Neural cell (in vitro differentiated cells): ENCODE measurements at regions not wholly inside any gene's neighbourhood (a gene's known extent, or its start where the extent isn't known, plus 50 kb on each side); places are given as distances from the start of the nearest gene placed in this dataset.
"Not testable (repeated sequence)": the region's sequence is repeated elsewhere in the genome, so short reads cannot be mapped to it uniquely, and the experiment has no call there.

Source experiments
- EP300 ChIP-seq: fragments of 450-650 bp; conservative IDR thresholded peaks from 2 replicates; pipeline ENCODE4 v1.6.1; 2014; ENCODE audit warnings: antibody characterized with exemption, mild to moderate bottlenecking, moderate library complexity; ENCODE audit not compliant: poor library complexity, severe bottlenecking
- EZH2 ChIP-seq: fragments of 200-600, 300-800 bp; shearing (Covaris generic), sonication (generic); IDR thresholded peaks from 2 replicates; pipeline ENCODE4 v1.6.1; 2014; ENCODE audit warnings: antibody characterized with exemption, low read length, borderline replicate concordance, mild to moderate bottlenecking; ENCODE audit not compliant: insufficient read depth, poor library complexity, severe bottlenecking
- MXI1 ChIP-seq: fragments of 450-650 bp; conservative IDR thresholded peaks from 2 replicates; pipeline ENCODE4 v1.6.1; 2014; ENCODE audit warnings: antibody characterized with exemption, mild to moderate bottlenecking; ENCODE audit not compliant: poor library complexity, severe bottlenecking
- POLR2AphosphoS5 ChIP-seq: IDR thresholded peaks from 2 replicates; pipeline ENCODE4 v1.6.1; 2012
- RAD21 ChIP-seq: fragments of 450-650 bp; conservative IDR thresholded peaks from 2 replicates; pipeline ENCODE4 v1.6.1; 2014; ENCODE audit warnings: antibody characterized with exemption, mild to moderate bottlenecking, moderate library complexity
- SMC3 ChIP-seq: fragments of 450-650 bp; conservative IDR thresholded peaks from 2 replicates; pipeline ENCODE4 v1.6.1; 2014; ENCODE audit warnings: antibody characterized with exemption, mild to moderate bottlenecking, moderate library complexity; ENCODE audit not compliant: poor library complexity
- TAF1 ChIP-seq: IDR thresholded peaks from 2 replicates; pipeline ENCODE4 v1.6.1; 2012; ENCODE audit warnings: low read depth
- TF ChIP-seq, protein P1 (sequence below): fragments of 450-650 bp; IDR thresholded peaks from 2 replicates; pipeline ENCODE4 v1.5.1; 2014; ENCODE audit warnings: antibody characterized with exemption, mild to moderate bottlenecking, moderate library complexity; ENCODE audit not compliant: poor library complexity, severe bottlenecking
- TF ChIP-seq, protein P2 (sequence below): IDR thresholded peaks from 2 replicates; pipeline ENCODE4 v1.6.1; 2012; ENCODE audit warnings: borderline replicate concordance

DNA sequence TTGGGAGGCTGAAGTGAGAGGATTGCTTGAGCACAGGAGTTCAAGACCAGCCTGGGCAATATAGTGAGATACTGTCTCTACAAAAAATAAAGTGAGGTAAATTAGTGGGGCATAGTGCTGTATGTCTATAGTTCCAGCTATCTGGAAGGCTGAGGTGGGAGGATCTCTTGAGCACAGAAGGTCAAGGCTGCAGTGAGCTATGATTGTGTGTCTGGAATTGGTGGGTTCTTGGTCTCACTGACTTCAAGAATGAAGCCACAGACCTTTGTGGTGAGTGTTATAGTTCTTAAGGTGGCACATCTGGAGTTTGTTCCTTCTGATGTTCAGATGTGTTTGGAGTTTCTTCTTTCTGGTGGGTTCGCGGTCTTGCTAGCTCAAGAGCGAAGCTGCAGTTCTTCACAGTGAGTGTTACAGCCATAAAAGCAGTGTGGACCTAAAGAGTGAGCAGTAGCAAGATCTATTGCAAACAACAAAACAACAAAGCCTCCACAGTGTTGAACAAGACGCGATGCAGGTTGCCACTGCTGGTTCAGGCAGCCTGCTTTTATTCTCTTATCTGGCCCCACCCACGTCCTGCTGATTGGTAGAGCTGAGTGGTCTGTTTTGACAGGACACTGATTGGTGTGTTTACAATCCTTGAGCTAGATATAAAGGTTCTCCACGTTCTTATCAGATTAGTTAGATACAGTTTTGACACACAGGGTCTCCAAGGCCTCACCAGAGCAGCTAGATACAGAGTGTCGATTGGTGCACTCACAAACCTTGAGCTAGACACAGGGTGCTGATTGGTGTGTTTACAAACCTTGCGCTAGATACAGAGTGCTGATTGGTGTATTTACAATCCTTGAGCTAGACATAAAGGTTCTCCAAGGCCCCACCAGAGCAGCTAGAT lies 79.3 kb upstream of the AMZ2 start:
- TF ChIP-seq, protein P1, sequence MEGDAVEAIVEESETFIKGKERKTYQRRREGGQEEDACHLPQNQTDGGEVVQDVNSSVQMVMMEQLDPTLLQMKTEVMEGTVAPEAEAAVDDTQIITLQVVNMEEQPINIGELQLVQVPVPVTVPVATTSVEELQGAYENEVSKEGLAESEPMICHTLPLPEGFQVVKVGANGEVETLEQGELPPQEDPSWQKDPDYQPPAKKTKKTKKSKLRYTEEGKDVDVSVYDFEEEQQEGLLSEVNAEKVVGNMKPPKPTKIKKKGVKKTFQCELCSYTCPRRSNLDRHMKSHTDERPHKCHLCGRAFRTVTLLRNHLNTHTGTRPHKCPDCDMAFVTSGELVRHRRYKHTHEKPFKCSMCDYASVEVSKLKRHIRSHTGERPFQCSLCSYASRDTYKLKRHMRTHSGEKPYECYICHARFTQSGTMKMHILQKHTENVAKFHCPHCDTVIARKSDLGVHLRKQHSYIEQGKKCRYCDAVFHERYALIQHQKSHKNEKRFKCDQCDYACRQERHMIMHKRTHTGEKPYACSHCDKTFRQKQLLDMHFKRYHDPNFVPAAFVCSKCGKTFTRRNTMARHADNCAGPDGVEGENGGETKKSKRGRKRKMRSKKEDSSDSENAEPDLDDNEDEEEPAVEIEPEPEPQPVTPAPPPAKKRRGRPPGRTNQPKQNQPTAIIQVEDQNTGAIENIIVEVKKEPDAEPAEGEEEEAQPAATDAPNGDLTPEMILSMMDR, result not testable (repeated sequence)
- not testable (repeated sequence) for TF ChIP-seq SMC3, EP300, TAF1, POLR2AphosphoS5, EZH2, RAD21, MXI1
- TF ChIP-seq, protein P2, sequence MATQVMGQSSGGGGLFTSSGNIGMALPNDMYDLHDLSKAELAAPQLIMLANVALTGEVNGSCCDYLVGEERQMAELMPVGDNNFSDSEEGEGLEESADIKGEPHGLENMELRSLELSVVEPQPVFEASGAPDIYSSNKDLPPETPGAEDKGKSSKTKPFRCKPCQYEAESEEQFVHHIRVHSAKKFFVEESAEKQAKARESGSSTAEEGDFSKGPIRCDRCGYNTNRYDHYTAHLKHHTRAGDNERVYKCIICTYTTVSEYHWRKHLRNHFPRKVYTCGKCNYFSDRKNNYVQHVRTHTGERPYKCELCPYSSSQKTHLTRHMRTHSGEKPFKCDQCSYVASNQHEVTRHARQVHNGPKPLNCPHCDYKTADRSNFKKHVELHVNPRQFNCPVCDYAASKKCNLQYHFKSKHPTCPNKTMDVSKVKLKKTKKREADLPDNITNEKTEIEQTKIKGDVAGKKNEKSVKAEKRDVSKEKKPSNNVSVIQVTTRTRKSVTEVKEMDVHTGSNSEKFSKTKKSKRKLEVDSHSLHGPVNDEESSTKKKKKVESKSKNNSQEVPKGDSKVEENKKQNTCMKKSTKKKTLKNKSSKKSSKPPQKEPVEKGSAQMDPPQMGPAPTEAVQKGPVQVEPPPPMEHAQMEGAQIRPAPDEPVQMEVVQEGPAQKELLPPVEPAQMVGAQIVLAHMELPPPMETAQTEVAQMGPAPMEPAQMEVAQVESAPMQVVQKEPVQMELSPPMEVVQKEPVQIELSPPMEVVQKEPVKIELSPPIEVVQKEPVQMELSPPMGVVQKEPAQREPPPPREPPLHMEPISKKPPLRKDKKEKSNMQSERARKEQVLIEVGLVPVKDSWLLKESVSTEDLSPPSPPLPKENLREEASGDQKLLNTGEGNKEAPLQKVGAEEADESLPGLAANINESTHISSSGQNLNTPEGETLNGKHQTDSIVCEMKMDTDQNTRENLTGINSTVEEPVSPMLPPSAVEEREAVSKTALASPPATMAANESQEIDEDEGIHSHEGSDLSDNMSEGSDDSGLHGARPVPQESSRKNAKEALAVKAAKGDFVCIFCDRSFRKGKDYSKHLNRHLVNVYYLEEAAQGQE, result not testable (repeated sequence)
